ENCODE measurements at regions not wholly inside any gene's neighbourhood (a gene's known extent, or its start where the extent isn't known, plus 50 kb on each side); places are given as distances from the start of the nearest gene placed in this dataset.

DNA sequence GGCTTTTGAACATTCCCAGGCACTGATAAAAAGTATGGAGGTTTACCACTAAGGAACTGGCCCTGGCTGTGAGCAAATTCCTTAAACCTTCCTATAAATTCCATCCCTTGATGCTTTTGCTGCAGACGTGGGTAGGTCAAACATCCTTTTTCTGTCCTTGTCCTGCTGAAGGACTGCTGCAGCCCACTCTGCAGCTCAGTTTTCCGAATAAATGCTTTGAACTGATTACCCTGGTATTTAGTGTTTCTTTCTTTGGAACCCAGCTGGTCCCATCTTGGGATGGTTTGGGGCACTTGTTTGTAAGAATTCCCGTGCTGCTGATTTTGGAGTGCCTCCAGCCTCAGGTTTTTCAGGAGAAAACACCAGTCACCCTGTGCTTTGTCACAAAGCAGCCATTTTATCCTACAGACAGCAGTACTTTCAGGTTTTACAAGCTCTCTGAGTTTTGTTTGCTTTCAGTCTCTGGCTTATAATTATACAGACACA, 815.9 kb downstream of the VGLL3 start:
- no peaks in the 10 kb centered on the region for H3K27me3 ChIP-seq (ENCODE audit: low read length)
- H3K9ac ChIP-seq (ENCODE audit: low read length) = no peak overlapping the region
- H3K36me3 ChIP-seq (ENCODE audit: insufficient read depth, low read length) = no peaks in the 10 kb centered on the region
- H2AFZ ChIP-seq (ENCODE audit: low read length) = no peak overlapping the region
- DNase-seq = no peak
- H3K79me2 ChIP-seq (ENCODE audit: low read length) = no peaks in the 10 kb centered on the region
- no peak overlapping the region for H3K4me2 ChIP-seq (ENCODE audit: low read depth, low read length, poor library complexity, severe bottlenecking)
- no peaks in the 10 kb centered on the region for H4K20me1 ChIP-seq (ENCODE audit: insufficient read depth, low read depth, low read length)
- H3K4me3 ChIP-seq (ENCODE audit: low read length) = no peak overlapping the region
- no peaks in the 10 kb centered on the region for H3K9me2 ChIP-seq (replicated peaks; ENCODE audit: insufficient read depth, low read length)
- H3K4me1 ChIP-seq (ENCODE audit: low read length) = no peaks in the 10 kb centered on the region
- H3K9me3 ChIP-seq (ENCODE audit: low read length) = peaks cover 20% of the 10 kb centered on the region
- no peak overlapping the region for H3K27ac ChIP-seq (ENCODE audit: low read length)

DNA sequence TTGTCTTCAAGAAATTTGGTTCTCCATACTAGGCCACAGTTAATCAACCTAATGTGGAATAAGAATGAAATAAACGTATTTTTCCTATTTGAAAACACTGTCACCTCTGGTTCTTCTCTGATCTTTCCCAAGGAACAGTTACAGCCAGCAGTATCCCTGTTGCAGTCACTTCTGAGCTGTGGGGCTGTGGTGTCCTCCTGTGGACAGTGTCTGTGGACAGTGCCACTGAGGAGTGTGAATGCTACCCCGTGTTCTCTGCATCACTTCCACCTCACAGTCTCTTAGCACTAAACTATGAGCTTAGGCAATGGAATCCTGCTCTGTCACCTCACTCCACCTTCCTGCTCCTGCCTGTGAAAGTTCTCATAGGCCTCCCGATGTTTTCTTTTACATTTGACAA, 817.5 kb downstream of the VGLL3 start:
- no peak overlapping the region for H3K4me3 ChIP-seq (ENCODE audit: low read length)
- no peaks in the 10 kb centered on the region for H3K9me2 ChIP-seq (replicated peaks; ENCODE audit: insufficient read depth, low read length)
- H4K20me1 ChIP-seq (ENCODE audit: insufficient read depth, low read depth, low read length) = no peaks in the 10 kb centered on the region
- no peaks in the 10 kb centered on the region for H3K36me3 ChIP-seq (ENCODE audit: insufficient read depth, low read length)
- no peak for DNase-seq
- no peak overlapping the region for H3K4me2 ChIP-seq (ENCODE audit: low read depth, low read length, poor library complexity, severe bottlenecking)
- H3K4me1 ChIP-seq (ENCODE audit: low read length) = no peaks in the 10 kb centered on the region
- no peaks in the 10 kb centered on the region for H3K79me2 ChIP-seq (ENCODE audit: low read length)
- H3K9ac ChIP-seq (ENCODE audit: low read length) = no peak overlapping the region
- no peak overlapping the region for H2AFZ ChIP-seq (ENCODE audit: low read length)
- H3K9me3 ChIP-seq (ENCODE audit: low read length) = peaks cover 26% of the 10 kb centered on the region
- no peaks in the 10 kb centered on the region for H3K27me3 ChIP-seq (ENCODE audit: low read length)
- H3K27ac ChIP-seq (ENCODE audit: low read length) = no peak overlapping the region

DNA sequence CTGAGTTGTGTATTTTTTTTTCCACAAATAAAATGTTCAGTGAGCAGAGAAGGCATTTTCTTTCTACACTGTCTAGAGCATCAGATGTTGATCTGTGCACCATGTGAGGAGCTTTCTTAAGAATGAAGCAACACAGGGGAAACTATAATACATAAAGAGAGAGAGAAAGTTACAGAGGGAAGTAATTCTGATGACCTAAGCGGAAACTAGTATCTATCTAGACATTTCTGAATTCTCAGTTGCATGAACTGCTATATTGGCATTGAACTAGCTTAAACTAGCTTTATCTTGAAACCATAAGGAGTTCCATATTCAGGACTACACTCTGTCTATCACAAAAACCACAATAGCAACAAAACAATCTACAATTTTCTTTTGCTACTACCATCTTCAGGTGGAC, 822.4 kb downstream of the VGLL3 start:
- no peak for DNase-seq

GRCh38 chr3:86162521-86162920, 828.4 kb downstream of the VGLL3 start:
- no peak overlapping the region for H2AFZ ChIP-seq (ENCODE audit: low read length)
- no peak overlapping the region for H3K27ac ChIP-seq (ENCODE audit: low read length)
- DNase-seq = no peak
- no peaks in the 10 kb centered on the region for H3K9me2 ChIP-seq (replicated peaks; ENCODE audit: insufficient read depth, low read length)
- no peaks in the 10 kb centered on the region for H3K4me1 ChIP-seq (ENCODE audit: low read length)
- H3K4me2 ChIP-seq (ENCODE audit: low read depth, low read length, poor library complexity, severe bottlenecking) = no peak overlapping the region
- H3K27me3 ChIP-seq (ENCODE audit: low read length) = no peaks in the 10 kb centered on the region
- H3K79me2 ChIP-seq (ENCODE audit: low read length) = no peaks in the 10 kb centered on the region
- peaks cover 22% of the 10 kb centered on the region for H3K9me3 ChIP-seq (ENCODE audit: low read length)
- no peaks in the 10 kb centered on the region for H3K36me3 ChIP-seq (ENCODE audit: insufficient read depth, low read length)
- no peak overlapping the region for H3K4me3 ChIP-seq (ENCODE audit: low read length)
- no peak overlapping the region for H3K9ac ChIP-seq (ENCODE audit: low read length)
- H4K20me1 ChIP-seq (ENCODE audit: insufficient read depth, low read depth, low read length) = no peaks in the 10 kb centered on the region

More for the DNA sequence above, 822.4 kb downstream of the VGLL3 start:
- H3K36me3 ChIP-seq (ENCODE audit: insufficient read depth, low read length) = no peaks in the 10 kb centered on the region
- no peak overlapping the region for H2AFZ ChIP-seq (ENCODE audit: low read length)
- H3K9me2 ChIP-seq (replicated peaks; ENCODE audit: insufficient read depth, low read length) = no peaks in the 10 kb centered on the region
- no peak overlapping the region for H3K4me2 ChIP-seq (ENCODE audit: low read depth, low read length, poor library complexity, severe bottlenecking)
- H3K27ac ChIP-seq (ENCODE audit: low read length) = no peak overlapping the region
- no peak overlapping the region for H3K4me3 ChIP-seq (ENCODE audit: low read length)
- no peak overlapping the region for H3K9ac ChIP-seq (ENCODE audit: low read length)
- H3K27me3 ChIP-seq (ENCODE audit: low read length) = no peaks in the 10 kb centered on the region
- no peaks in the 10 kb centered on the region for H3K4me1 ChIP-seq (ENCODE audit: low read length)
- peaks cover 17% of the 10 kb centered on the region for H3K9me3 ChIP-seq (ENCODE audit: low read length)
- H4K20me1 ChIP-seq (ENCODE audit: insufficient read depth, low read depth, low read length) = no peaks in the 10 kb centered on the region
- H3K79me2 ChIP-seq (ENCODE audit: low read length) = no peaks in the 10 kb centered on the region

- peaks cover 22% of the 10 kb centered on the region for H3K9me3 ChIP-seq (ENCODE audit: low read length)
- H3K4me2 ChIP-seq (ENCODE audit: low read depth, low read length, poor library complexity, severe bottlenecking) = no peak overlapping the region
- no peak overlapping the region for H3K27ac ChIP-seq (ENCODE audit: low read length)
- H2AFZ ChIP-seq (ENCODE audit: low read length) = no peak overlapping the region
- H3K36me3 ChIP-seq (ENCODE audit: insufficient read depth, low read length) = no peaks in the 10 kb centered on the region
- H4K20me1 ChIP-seq (ENCODE audit: insufficient read depth, low read depth, low read length) = no peaks in the 10 kb centered on the region
- no peak overlapping the region for H3K9ac ChIP-seq (ENCODE audit: low read length)
- no peaks in the 10 kb centered on the region for H3K79me2 ChIP-seq (ENCODE audit: low read length)
- H3K27me3 ChIP-seq (ENCODE audit: low read length) = no peaks in the 10 kb centered on the region
- no peaks in the 10 kb centered on the region for H3K4me1 ChIP-seq (ENCODE audit: low read length)
- no peak for DNase-seq
- H3K4me3 ChIP-seq (ENCODE audit: low read length) = no peak overlapping the region
- H3K9me2 ChIP-seq (replicated peaks; ENCODE audit: insufficient read depth, low read length) = no peaks in the 10 kb centered on the region
Measured at GRCh38 chr3:86161493-86161892, 829.5 kb downstream of the VGLL3 start.

DNA sequence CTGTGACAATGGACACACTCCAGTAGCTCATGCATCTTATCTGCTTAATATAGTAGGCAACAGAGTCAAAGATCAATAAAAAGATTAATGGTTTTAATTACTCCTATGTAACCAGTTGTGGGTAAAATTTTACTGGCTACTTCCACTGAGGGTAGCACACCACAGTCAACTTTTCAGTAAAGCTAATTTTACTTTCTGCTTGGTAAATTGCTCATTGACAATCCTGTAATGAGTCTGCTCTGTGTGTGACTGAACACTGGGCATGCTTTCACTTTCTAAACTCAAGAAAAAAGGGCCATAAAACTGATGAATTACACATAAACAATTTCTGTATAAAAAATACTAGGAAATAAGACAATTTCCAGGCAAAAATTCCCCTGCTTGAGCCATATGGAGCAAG, 838.3 kb downstream of the VGLL3 start:
- Histone ChIP-seq H3K4me3 (ENCODE audit: low read length) (no peak overlapping the region), H4K20me1 (ENCODE audit: insufficient read depth, low read depth, low read length) (no peaks in the 10 kb centered on the region), H3K9me3 (ENCODE audit: low read length) (peaks cover 37% of the 10 kb centered on the region), H3K9ac (ENCODE audit: low read length) (no peak overlapping the region), H3K4me1 (ENCODE audit: low read length) (no peaks in the 10 kb centered on the region), H3K9me2 (replicated peaks; ENCODE audit: insufficient read depth, low read length) (no peaks in the 10 kb centered on the region), H3K79me2 (ENCODE audit: low read length) (no peaks in the 10 kb centered on the region), H3K27ac (ENCODE audit: low read length) (no peak overlapping the region), H2AFZ (ENCODE audit: low read length) (no peak overlapping the region), H3K27me3 (ENCODE audit: low read length) (no peaks in the 10 kb centered on the region), H3K36me3 (ENCODE audit: insufficient read depth, low read length) (no peaks in the 10 kb centered on the region), H3K4me2 (ENCODE audit: low read depth, low read length, poor library complexity, severe bottlenecking) (no peak overlapping the region)
- no peak for DNase-seq

- H3K27me3 ChIP-seq (ENCODE audit: low read length) = no peaks in the 10 kb centered on the region
Measured at GRCh38 chr3:86149054-86149453, 841.9 kb downstream of the VGLL3 start.

GRCh38 chr3:86147119-86147518, 843.8 kb downstream of the VGLL3 start:
- Histone ChIP-seq H3K36me3 (ENCODE audit: insufficient read depth, low read length) (no peaks in the 10 kb centered on the region), H4K20me1 (ENCODE audit: insufficient read depth, low read depth, low read length) (no peaks in the 10 kb centered on the region), H3K4me3 (ENCODE audit: low read length) (no peak overlapping the region), H3K4me2 (ENCODE audit: low read depth, low read length, poor library complexity, severe bottlenecking) (no peak overlapping the region), H3K4me1 (ENCODE audit: low read length) (no peaks in the 10 kb centered on the region), H3K27ac (ENCODE audit: low read length) (no peak overlapping the region), H3K9me2 (replicated peaks; ENCODE audit: insufficient read depth, low read length) (no peaks in the 10 kb centered on the region), H3K79me2 (ENCODE audit: low read length) (no peaks in the 10 kb centered on the region), H3K9ac (ENCODE audit: low read length) (no peak overlapping the region), H2AFZ (ENCODE audit: low read length) (no peak overlapping the region), H3K9me3 (ENCODE audit: low read length) (peaks cover 28% of the 10 kb centered on the region), H3K27me3 (ENCODE audit: low read length) (no peaks in the 10 kb centered on the region)
- DNase-seq = no peak

More at GRCh38 chr3:86149054-86149453, 841.9 kb downstream of the VGLL3 start:
- no peaks in the 10 kb centered on the region for H3K9me2 ChIP-seq (replicated peaks; ENCODE audit: insufficient read depth, low read length)
- H3K27ac ChIP-seq (ENCODE audit: low read length) = no peak overlapping the region
- no peaks in the 10 kb centered on the region for H3K36me3 ChIP-seq (ENCODE audit: insufficient read depth, low read length)
- no peak overlapping the region for H2AFZ ChIP-seq (ENCODE audit: low read length)
- H3K4me1 ChIP-seq (ENCODE audit: low read length) = no peaks in the 10 kb centered on the region
- peaks cover 27% of the 10 kb centered on the region for H3K9me3 ChIP-seq (ENCODE audit: low read length)
- no peak overlapping the region for H3K9ac ChIP-seq (ENCODE audit: low read length)
- no peak for DNase-seq
- no peaks in the 10 kb centered on the region for H4K20me1 ChIP-seq (ENCODE audit: insufficient read depth, low read depth, low read length)
- no peaks in the 10 kb centered on the region for H3K79me2 ChIP-seq (ENCODE audit: low read length)
- no peak overlapping the region for H3K4me2 ChIP-seq (ENCODE audit: low read depth, low read length, poor library complexity, severe bottlenecking)
- no peak overlapping the region for H3K4me3 ChIP-seq (ENCODE audit: low read length)

DNA sequence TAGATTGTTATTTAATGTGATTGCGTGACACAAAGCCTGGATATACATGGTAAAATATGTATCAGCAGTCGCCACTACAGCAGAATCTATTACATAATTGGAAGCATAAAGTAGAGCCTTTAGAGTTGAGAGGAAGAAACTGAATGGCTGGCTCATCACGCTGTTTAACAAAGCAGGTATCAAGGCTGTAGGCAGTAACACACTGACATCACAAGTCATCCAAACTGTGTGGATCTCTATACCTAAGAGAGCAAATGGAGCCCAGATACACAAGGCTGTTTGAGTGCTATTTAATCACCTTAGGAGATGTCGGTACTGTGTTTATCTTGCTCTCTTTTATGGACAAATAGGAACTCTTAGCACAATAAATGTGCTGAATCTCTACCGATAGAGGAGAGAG, 864.4 kb downstream of the VGLL3 start:
- H3K9ac ChIP-seq (ENCODE audit: low read length) = no peak overlapping the region
- H3K9me2 ChIP-seq (replicated peaks; ENCODE audit: insufficient read depth, low read length) = no peaks in the 10 kb centered on the region
- no peak overlapping the region for H3K4me2 ChIP-seq (ENCODE audit: low read depth, low read length, poor library complexity, severe bottlenecking)
- H3K79me2 ChIP-seq (ENCODE audit: low read length) = no peaks in the 10 kb centered on the region
- H3K27me3 ChIP-seq (ENCODE audit: low read length) = no peaks in the 10 kb centered on the region
- no peak overlapping the region for H3K27ac ChIP-seq (ENCODE audit: low read length)
- no peak overlapping the region for H3K4me3 ChIP-seq (ENCODE audit: low read length)
- H3K4me1 ChIP-seq (ENCODE audit: low read length) = no peaks in the 10 kb centered on the region
- no peak for DNase-seq
- no peaks in the 10 kb centered on the region for H4K20me1 ChIP-seq (ENCODE audit: insufficient read depth, low read depth, low read length)
- no peaks in the 10 kb centered on the region for H3K36me3 ChIP-seq (ENCODE audit: insufficient read depth, low read length)
- peaks cover 15% of the 10 kb centered on the region for H3K9me3 ChIP-seq (ENCODE audit: low read length)
- no peak overlapping the region for H2AFZ ChIP-seq (ENCODE audit: low read length)
